Prostate gland (tissue), 2 donors: ENCODE measurements at regions not wholly inside any gene's neighbourhood (a gene's known extent, or its start where the extent isn't known, plus 50 kb on each side); places are given as distances from the start of the nearest gene placed in this dataset.

Source experiments
- POLR2A ChIP-seq: fragments of 450-650 bp; IDR thresholded peaks from one replicate; pipeline ENCODE4 v1.6.1; 2016; ENCODE audit warnings: antibody characterized with exemption, mild to moderate bottlenecking
- POLR2AphosphoS5 ChIP-seq: sonication (generic); formaldehyde crosslinking; IDR thresholded peaks from one replicate; pipeline ENCODE4 v1.6.1; 2017; ENCODE audit warnings: antibody characterized with exemption
- TF ChIP-seq, protein P1 (sequence below), 4 experiments: fragments of 200-600 bp in 2 of 4; fragments of 450-650 bp in 2 of 4; sonication (generic) in 2 of 4; IDR thresholded peaks; 1 replicate in 3 of 4; 2 replicates in 1 of 4; pipeline ENCODE4 v1.5.1; 2016 to 2019; ENCODE audit warnings: antibody characterized with exemption in 4 of 4, mild to moderate bottlenecking in 2 of 4, moderate library complexity in 2 of 4

DNA sequence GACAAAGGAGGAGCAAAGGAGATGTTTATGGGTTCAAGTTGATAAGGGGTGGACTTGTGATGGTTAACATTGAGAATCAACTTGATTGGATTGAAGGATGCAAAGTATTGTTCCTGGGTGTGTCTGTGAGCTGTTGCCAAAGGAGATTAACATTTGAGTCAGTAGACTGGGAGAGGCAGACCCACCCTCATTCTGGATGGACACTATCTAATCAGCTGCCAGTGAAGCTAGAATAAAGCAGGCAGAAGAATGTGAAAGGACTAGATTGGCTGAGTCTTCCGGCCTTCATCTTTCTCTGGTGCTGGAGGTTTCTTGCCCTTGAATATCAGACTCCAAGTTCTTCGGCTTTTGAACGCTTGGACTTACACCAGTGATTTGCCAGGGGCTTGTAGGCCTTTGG lies 98.7 kb upstream of the DAB1 start:
- TF ChIP-seq, protein P1, sequence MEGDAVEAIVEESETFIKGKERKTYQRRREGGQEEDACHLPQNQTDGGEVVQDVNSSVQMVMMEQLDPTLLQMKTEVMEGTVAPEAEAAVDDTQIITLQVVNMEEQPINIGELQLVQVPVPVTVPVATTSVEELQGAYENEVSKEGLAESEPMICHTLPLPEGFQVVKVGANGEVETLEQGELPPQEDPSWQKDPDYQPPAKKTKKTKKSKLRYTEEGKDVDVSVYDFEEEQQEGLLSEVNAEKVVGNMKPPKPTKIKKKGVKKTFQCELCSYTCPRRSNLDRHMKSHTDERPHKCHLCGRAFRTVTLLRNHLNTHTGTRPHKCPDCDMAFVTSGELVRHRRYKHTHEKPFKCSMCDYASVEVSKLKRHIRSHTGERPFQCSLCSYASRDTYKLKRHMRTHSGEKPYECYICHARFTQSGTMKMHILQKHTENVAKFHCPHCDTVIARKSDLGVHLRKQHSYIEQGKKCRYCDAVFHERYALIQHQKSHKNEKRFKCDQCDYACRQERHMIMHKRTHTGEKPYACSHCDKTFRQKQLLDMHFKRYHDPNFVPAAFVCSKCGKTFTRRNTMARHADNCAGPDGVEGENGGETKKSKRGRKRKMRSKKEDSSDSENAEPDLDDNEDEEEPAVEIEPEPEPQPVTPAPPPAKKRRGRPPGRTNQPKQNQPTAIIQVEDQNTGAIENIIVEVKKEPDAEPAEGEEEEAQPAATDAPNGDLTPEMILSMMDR (IDR thresholded peaks at IDR 0.05) = no peak
- TF ChIP-seq POLR2A (no peak), POLR2AphosphoS5 (no peak)
